Thyroid gland (tissue), 4 donors: ENCODE measurements at regions not wholly inside any gene's neighbourhood (a gene's known extent, or its start where the extent isn't known, plus 50 kb on each side); places are given as distances from the start of the nearest gene placed in this dataset.

ENCODE experiments used
- CTCF ChIP-seq, 6 experiments: fragments of 200-600 bp in 3 of 6; fragments of 450-650 bp in 3 of 6; sonication (generic) in 3 of 6; IDR thresholded peaks; one replicate each; pipeline ENCODE4 v1.5.1; 2016 to 2019; ENCODE audit warnings: antibody characterized with exemption in 6 of 6, mild to moderate bottlenecking in 2 of 6, inconsistent platforms in 1 of 6, moderate library complexity in 1 of 6
- POLR2A ChIP-seq, 2 donors: fragments of 450-650 bp; IDR thresholded peaks; one replicate each; pipeline ENCODE4 v1.6.1; 2017; ENCODE audit warnings: antibody characterized with exemption in 2 of 2, mild to moderate bottlenecking in 2 of 2, moderate library complexity in 1 of 2

DNA sequence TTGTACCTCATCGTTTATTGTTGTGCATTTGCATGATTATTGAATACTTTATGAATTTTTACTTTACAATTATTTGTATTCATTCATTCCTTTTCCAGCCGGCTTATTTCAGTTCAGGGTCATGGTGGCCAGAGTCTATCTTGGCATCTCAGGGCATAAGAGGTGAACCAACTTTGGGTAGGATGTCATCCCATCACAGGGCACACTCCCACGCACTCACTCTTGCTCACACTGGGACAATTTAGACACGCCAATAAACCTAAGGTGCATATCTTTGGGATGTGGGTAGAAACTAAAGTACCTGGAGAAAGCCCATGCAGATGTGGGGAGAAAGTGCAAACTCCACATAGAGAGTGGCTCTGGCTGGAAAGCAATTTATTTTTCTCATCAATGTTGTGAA lies 158.1 kb upstream of the MAST4 start:
- TF ChIP-seq POLR2A (IDR thresholded peaks at IDR 0.05): no peak
- no peak for TF ChIP-seq CTCF (IDR thresholded peaks at IDR 0.05)
